ENCODE measurements at regions not wholly inside any gene's neighbourhood (a gene's known extent, or its start where the extent isn't known, plus 50 kb on each side); places are given as distances from the start of the nearest gene placed in this dataset.

DNA sequence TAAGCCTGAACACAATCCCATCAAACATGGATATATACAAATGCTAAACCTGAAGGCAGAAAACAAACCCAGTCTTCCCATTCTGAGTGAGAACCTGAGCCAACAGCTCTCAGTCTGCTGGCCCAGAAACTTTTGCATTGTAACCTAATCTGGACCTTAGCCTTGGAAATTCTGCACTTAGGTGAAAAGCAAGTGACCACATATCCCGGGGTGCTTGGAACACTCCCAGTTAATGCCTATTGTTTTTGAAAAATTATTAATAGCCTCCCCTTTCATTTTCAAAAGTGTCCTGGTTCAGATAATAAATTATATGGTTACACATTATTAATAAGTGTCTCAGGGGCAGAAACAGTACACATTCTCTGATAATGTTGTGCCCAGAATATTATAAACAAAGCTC is 228.3 kb upstream of the TARS1 start:
- Histone ChIP-seq H3K36me3 (no peaks in the 10 kb centered on the region), H3K4me1 (no peaks in the 10 kb centered on the region), H3K4me3 (no peak overlapping the region), H3K9me3 (no peaks in the 10 kb centered on the region), H3K27ac (no peak overlapping the region), H3K27me3 (no peaks in the 10 kb centered on the region)
- TF ChIP-seq, protein P1, sequence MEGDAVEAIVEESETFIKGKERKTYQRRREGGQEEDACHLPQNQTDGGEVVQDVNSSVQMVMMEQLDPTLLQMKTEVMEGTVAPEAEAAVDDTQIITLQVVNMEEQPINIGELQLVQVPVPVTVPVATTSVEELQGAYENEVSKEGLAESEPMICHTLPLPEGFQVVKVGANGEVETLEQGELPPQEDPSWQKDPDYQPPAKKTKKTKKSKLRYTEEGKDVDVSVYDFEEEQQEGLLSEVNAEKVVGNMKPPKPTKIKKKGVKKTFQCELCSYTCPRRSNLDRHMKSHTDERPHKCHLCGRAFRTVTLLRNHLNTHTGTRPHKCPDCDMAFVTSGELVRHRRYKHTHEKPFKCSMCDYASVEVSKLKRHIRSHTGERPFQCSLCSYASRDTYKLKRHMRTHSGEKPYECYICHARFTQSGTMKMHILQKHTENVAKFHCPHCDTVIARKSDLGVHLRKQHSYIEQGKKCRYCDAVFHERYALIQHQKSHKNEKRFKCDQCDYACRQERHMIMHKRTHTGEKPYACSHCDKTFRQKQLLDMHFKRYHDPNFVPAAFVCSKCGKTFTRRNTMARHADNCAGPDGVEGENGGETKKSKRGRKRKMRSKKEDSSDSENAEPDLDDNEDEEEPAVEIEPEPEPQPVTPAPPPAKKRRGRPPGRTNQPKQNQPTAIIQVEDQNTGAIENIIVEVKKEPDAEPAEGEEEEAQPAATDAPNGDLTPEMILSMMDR (IDR thresholded peaks at IDR 0.05) = no peak
- intact Hi-C loops (cut with DNase I; ENCODE audit: low total_unique reads) = no loop called here
- DNase-seq = no peak

DNA sequence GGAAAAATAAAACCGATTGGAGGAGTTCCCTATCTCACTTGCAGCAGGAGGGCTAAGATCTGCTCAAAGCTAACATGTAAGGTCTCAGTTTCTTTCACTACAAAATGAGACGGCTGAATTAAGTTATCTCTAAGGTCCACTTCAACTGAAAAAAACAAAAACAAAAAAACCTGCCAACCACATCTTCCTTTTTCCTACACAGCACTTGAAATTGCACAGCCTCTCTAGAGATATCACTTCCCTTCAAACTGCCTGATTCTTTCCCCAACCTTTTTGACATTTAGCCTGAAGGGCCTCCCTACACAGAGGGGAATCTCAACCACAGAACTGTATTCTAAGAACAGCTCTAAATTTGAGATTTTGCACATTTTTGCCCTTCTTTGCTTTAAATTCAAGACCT is 227.9 kb upstream of the TARS1 start:
- no peak overlapping the region for H3K4me3 ChIP-seq
- no peaks in the 10 kb centered on the region for H3K4me1 ChIP-seq
- H3K27me3 ChIP-seq = no peaks in the 10 kb centered on the region
- H3K36me3 ChIP-seq = no peaks in the 10 kb centered on the region
- TF ChIP-seq, protein P1 (IDR thresholded peaks at IDR 0.05) = no peak
- no peak overlapping the region for H3K27ac ChIP-seq
- intact Hi-C loops (cut with DNase I; ENCODE audit: low total_unique reads) = no loop called here
- DNase-seq = no peak
- H3K9me3 ChIP-seq = no peaks in the 10 kb centered on the region

DNA sequence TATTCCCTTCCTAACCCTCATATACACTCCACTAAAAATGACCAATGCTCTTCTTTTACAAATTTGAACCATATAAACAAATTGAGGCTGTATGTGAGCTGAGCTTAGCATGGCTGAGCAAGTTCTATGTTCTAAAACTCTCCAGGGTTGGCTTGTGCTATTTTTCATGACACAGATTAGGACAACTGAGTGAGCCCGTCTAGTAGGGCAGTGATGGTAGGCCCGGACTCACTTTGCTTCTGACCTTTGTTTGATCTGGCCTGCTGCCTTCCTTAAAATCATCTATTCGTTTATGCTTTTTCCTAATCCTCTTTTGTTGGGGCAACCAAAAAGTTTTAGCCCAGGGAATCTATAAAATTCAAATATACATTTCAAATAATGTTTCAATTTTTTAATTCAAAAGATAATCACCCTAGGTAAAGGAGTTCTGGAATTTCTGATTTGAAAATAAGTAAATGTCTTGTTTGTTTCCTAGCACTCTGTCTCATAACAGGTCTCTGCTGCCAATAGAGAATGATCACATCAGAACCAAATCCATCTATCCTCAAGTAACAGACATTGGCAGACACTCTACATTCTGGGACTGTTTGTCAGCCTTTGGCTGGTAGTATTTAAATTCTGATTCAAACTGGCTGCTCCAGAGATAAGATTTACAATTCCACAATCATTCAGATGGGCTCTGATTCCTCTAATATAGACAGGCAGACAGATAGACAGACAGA is 217.0 kb upstream of the TARS1 start:
- H3K27me3 ChIP-seq = no peaks in the 10 kb centered on the region
- intact Hi-C loops (cut with DNase I; ENCODE audit: low total_unique reads) = no loop called here
- H3K9me3 ChIP-seq = no peaks in the 10 kb centered on the region
- no peak for DNase-seq
- no peaks in the 10 kb centered on the region for H3K36me3 ChIP-seq
- H3K4me1 ChIP-seq = peaks cover 0 to 35% (median 2%) of the 10 kb centered on the region in 4 donors
- TF ChIP-seq, protein P1 (IDR thresholded peaks at IDR 0.05) = no peak
- no peak overlapping the region for H3K4me3 ChIP-seq
- peak overlapping the region; percentile 43 to 50 for H3K27ac ChIP-seq

DNA sequence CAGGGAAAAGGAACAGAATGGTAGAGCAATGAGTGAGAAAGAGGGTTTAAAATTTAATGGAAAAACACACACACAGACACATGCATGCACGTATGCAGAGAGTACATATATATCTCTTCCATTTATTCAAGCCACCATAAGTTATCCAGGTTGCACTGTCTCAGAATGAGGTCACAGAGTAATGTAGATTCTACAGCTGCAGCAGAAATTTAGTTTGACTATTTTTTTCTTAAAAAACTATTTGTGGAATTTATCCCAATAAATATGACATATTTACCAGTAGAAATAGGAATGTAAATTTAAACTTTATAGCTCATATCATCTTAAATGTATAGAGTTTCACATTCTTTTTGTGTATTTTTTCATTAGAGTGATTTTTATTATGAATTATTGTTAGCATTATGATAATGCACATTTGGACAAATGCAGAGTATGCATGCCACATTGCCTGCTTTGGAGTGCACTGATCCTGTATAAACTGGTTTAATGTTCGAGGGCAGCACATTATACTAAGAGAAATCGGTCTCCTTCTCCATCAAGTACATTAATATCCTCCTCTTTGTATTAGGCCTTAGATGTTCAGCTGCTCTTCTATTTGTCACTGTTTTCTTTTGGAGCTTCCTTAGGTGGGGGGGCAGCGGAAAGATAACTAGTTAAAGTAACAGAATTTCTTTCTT is 216.3 kb upstream of the TARS1 start:
- H3K4me1 ChIP-seq = peaks cover 0 to 42% (median 2%) of the 10 kb centered on the region in 4 donors
- H3K36me3 ChIP-seq = no peaks in the 10 kb centered on the region
- TF ChIP-seq, protein P1 (IDR thresholded peaks at IDR 0.05) = no peak
- no peak overlapping the region for H3K27ac ChIP-seq
- DNase-seq = no peak
- H3K27me3 ChIP-seq = no peaks in the 10 kb centered on the region
- intact Hi-C loops (cut with DNase I; ENCODE audit: low total_unique reads) = no loop called here
- H3K9me3 ChIP-seq = no peaks in the 10 kb centered on the region
- no peak overlapping the region for H3K4me3 ChIP-seq

DNA sequence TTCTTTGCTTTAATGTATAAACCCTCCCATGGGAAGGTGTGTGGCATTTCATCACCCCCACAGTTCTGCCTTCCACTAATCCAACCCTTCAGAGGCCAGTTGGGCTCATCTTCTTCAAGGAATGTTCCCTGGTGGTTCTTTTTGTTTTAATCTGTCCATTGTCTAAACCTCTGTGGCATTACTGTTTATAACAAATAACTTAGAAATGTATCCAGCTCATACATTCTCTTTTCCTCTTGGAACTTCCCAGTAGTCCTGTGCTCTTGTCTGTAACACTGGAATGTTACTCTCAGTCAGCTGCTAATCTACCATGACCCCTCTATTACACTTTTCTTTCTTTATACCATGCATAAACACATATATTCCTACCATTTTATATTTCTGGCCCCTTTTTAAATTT is 213.5 kb upstream of the TARS1 start:
- TF ChIP-seq, protein P1 (IDR thresholded peaks at IDR 0.05) = no peak
- no peak for DNase-seq
- Histone ChIP-seq H3K27ac (peak overlapping the region; percentile 39 to 51), H3K27me3 (no peaks in the 10 kb centered on the region), H3K4me1 (peaks cover 0 to 50% (median 2%) of the 10 kb centered on the region in 4 donors), H3K9me3 (no peaks in the 10 kb centered on the region), H3K36me3 (no peaks in the 10 kb centered on the region), H3K4me3 (no peak overlapping the region)
- intact Hi-C loops (cut with DNase I; ENCODE audit: low total_unique reads) = no loop called here
